ENCODE measurements at regions not wholly inside any gene's neighbourhood (a gene's known extent, or its start where the extent isn't known, plus 50 kb on each side); places are given as distances from the start of the nearest gene placed in this dataset.

GRCh38 chr7:41037691-41038090 is 665.2 kb downstream of the INHBA start:
- DNase-seq (ENCODE audit: insufficient read length, low spot score): no peak
- no peak for TF ChIP-seq CTCF (IDR thresholded peaks at IDR 0.05; ENCODE audit: insufficient read depth, missing control alignments)
- no peak for FAIRE-seq

- DNase-seq (ENCODE audit: insufficient read length, low spot score): no peak
- FAIRE-seq: no peak
- TF ChIP-seq CTCF (IDR thresholded peaks at IDR 0.05; ENCODE audit: insufficient read depth, missing control alignments): no peak
These were observed 667.1 kb downstream of the INHBA start for GRCh38 chr7:41035794-41036193.

GRCh38 chr7:41033500-41033899 is 669.4 kb downstream of the INHBA start:
- FAIRE-seq (no peak), DNase-seq (ENCODE audit: insufficient read length, low spot score) (no peak)
- TF ChIP-seq CTCF (IDR thresholded peaks at IDR 0.05; ENCODE audit: insufficient read depth, missing control alignments): no peak

- FAIRE-seq (no peak), DNase-seq (ENCODE audit: insufficient read length, low spot score) (no peak)
- no peak for TF ChIP-seq CTCF (IDR thresholded peaks at IDR 0.05; ENCODE audit: insufficient read depth, missing control alignments)
These were observed 672.2 kb downstream of the INHBA start for GRCh38 chr7:41030673-41031072.

- TF ChIP-seq CTCF (IDR thresholded peaks at IDR 0.05; ENCODE audit: insufficient read depth, missing control alignments): no peak
- FAIRE-seq (no peak), DNase-seq (ENCODE audit: insufficient read length, low spot score) (no peak)
These were observed 673.8 kb downstream of the INHBA start for GRCh38 chr7:41029072-41029499.

- TF ChIP-seq CTCF (IDR thresholded peaks at IDR 0.05; ENCODE audit: insufficient read depth, missing control alignments): no peak
- FAIRE-seq: no peak
- no peak for DNase-seq (ENCODE audit: insufficient read length, low spot score)
These were observed 674.3 kb downstream of the INHBA start for GRCh38 chr7:41028580-41028979.

GRCh38 chr7:41027428-41028115 is 675.3 kb downstream of the INHBA start:
- FAIRE-seq (no peak), DNase-seq (ENCODE audit: insufficient read length, low spot score) (no peak)
- no peak for TF ChIP-seq CTCF (IDR thresholded peaks at IDR 0.05; ENCODE audit: insufficient read depth, missing control alignments)

All from D721Med (cell line).